Activated CD8-positive, alpha-beta memory T cell treated with anti-CD3 and anti-CD28 coated beads, Interleukin-2, amount 50 U/mL, for 24 hours (primary cell): ENCODE measurements at regions not wholly inside any gene's neighbourhood (a gene's known extent, or its start where the extent isn't known, plus 50 kb on each side); places are given as distances from the start of the nearest gene placed in this dataset.

Source experiments
- DNase-seq: peaks from one replicate; pipeline ENCODE4 v3.0.0-alpha.2; 2020; ENCODE audit errors: extremely low read depth

DNA sequence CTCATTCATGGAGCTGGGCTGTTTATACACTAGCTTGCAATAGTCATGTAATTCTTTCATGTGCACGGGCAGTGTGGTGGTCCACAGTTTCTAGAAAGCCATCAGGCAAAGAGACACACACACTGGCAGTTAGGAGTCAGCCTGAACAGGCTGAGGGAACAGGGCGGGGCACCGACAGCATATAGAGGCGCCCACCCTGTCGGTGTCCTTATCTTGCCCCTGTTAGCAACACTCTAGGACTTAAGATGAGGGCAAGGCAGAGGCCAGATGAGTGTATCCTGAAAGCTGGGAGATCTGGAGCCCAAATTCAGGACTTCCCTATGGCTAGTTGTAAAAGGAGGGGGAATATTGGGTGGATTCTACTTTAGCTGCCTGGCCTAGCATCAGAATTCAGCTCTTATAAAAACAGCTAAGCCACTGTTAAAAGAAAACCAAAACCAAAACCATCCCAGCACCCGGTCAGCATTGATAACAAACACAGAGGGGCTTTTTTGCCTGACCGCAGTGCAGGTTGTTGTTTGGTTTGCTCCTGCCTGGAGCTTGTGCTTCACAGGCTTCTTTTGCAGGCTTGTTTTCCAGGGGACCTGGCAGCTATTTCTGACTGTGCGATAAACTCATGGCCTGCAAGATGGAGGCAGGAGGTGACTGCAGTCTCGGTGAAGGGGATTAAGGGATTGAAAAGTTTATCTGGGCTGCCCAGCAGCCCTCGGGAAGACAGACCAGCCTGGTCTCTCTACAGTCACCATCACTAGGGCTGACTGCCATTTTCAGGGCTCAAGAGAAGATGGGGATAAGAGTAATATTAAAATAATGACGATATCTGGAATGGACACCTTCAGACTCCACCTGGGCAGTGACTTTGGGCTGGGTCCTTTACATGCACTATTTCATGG lies 638.9 kb downstream of the MID1IP1 start:
- DNase-seq = no peak

DNA sequence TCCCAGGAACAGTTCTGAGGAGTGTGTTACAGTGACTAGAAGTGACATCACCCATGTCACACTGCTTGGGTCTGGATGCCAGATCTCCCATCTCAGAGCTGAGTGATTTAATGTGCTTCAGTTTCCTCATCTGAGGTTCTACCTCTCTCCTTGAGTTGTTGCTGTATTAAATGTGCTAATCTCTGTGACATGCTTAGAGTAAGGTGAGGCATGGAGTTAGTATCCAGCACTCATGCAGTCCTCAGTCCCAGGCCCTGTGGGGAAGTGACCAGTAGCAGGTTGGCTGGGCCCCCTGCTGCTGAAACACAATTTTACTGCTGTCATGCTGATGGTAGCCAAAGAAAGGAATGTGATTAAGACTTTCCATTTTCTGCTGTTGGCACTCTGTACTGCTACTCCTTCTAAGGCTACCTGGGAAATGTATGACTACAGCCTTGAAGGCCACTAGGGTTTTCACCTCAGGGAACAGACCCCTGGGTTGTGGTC lies 639.6 kb downstream of the MID1IP1 start:
- no peak for DNase-seq

- no peak for DNase-seq
Measured at GRCh38 chrX:39442332-39442731, 641.1 kb downstream of the MID1IP1 start.

DNA sequence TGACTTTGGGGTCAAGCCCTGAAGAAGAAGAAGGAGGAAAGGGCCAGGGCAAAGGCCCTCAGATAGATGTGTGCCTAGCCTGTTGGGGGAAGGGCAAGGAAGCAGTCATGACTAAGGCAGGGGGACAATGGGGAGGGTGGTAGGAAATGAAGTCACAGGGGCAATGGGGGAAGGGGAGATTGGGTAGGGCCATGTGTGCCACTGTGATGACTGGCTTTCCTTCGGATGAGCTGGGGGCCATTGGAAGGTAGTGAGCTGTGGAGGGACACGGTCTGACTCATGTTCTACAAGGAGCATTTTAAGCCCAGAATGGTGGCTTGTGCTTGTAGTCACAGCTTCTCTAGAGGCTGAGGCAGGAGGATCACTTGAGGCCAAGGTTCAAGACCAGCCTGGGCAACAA lies 642.0 kb downstream of the MID1IP1 start:
- no peak for DNase-seq

GRCh38 chrX:39445336-39445735 lies 644.1 kb downstream of the MID1IP1 start:
- DNase-seq = no peak

DNA sequence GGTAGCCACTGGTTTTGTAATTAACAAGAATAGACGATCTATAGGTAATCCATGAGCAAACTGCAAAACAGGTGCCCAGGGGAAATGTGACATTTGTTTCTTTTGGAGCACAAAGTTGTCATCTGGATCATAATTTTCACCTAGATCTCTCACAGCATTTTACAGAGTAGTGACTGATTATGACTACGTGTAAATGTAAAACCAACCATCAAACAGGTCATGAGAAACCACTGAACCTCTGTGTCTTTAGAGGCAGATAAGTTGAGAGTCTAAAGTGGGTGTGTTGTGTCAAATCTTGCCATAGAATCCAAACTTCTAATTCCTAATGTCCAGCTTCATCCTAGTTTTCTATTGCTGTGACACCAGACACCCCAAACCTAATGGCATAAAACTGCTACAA lies 648.1 kb downstream of the MID1IP1 start:
- DNase-seq = no peak

DNA sequence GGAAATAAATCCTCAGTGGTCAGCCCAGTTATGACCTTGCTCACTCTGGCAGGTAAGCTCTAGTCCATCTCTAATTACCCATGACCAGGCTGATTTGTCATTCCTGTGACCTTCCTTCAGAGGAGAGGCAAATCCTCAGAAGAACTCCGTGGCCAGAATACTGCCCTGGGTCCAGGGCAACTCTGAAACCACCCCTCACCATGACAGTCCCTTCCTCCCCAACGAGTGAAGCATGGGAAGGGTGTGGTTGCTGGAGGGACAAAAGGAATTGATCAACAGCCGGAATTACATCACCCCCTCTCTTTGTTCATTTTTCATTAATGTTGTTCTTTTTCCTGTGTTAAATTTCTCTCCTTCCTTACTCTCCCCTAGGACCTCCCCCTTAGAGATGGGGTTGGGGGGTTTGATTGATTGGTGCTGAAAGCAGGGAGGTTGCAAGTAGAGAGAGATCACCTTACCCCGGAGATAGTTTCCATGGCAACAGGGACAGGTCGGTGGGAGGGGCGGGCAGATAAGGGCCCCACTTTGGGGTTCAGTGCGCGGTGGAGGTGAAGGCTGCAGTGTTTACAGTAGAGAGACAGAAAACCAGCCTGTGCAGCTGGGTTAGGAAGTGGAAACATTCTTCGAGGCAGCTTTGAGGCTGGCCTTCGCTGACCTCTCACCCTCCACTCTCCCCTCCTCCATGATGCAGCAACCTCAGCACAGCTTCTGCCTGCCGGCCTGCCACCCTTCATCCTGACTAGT lies 647.4 kb downstream of the BCOR start:
- DNase-seq = no peak

- no peak for DNase-seq
Measured at GRCh38 chrX:39451046-39451445, 646.7 kb downstream of the BCOR start.

DNA sequence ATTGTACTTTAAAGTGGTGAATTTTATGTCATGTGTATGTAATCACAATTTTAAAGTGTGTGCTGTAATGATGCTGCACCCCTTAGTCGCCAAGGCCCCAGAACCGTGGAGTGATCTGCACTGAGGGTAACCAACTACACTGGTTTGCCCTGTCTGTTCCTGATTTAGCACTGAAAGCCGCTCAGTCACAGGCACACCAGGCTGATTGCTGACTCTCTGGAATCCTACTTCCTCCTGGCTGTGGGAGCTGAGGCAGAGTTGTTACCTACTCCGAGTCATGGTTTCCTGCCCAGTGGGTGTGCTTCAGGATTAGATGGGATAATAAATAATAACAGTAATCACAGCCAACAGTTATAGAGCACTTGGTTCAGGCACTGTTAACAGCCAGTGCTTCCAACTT lies 645.4 kb downstream of the BCOR start:
- DNase-seq = no peak

DNA sequence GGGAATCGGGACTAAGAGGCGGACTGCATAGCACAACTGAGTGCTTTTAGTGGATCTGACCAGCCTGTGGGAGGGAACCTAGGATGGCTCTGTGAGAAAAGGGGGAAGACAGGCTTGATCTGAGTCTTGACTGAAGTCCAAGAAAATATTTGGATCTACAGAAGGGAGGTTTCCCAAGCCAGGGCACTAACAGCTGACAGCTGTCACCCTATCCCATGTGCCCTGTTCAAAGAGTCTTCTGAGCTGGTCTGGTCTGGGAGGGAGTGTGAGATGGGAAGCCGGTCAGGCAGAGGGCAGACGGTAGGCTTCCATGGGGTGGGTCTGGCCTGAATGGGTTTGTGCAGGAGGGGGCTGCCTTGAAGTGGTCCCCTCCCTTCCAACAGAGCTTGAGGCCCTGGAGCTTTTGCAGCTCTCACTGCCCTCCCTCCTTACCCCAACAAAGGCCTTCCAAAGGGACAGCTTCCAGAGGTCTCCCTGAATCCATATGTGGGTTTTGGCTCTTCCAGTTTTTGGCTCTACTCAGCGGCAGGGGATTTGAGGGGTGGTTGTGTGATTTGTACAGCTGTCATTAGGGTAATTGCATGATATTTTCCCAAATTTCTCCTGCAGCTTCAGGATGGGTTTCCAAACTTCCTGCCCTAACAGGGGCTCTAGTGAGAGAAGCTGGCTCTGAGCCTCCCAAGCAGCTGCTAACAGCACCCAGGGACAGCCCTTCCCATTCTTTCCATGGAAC lies 643.7 kb downstream of the BCOR start:
- no peak for DNase-seq

DNA sequence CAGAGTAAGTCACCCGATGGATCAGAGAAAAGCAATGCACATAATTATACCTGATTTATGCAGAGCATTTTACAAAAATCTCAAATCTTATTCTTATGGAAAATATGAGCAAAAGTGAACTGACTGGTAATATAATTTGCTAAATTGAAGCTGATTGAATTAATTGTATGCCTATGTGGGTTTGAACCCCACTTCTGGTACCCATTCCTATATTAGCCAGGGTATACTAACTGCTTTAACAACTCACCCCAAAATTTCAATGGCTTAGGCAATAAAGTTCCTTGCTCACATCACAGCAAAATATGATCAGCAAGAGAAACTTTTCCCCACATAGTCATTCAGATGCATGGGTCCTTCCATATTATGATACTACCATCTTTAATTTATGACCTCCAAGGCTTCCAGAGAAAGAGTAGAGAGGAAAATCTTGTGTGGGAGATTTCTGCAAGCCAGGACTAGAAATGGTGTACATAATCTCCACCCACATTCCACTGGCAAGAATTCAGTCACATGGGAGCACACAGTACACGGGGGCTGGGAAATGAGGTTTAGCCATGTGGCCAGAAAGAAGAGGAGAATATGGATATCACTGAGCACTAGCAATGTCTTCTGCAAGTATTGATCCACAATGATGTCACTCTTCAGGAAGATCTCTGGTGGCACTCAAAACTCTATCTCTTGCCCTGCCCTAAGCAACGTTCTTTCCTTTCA lies 640.7 kb downstream of the BCOR start:
- DNase-seq = no peak

DNA sequence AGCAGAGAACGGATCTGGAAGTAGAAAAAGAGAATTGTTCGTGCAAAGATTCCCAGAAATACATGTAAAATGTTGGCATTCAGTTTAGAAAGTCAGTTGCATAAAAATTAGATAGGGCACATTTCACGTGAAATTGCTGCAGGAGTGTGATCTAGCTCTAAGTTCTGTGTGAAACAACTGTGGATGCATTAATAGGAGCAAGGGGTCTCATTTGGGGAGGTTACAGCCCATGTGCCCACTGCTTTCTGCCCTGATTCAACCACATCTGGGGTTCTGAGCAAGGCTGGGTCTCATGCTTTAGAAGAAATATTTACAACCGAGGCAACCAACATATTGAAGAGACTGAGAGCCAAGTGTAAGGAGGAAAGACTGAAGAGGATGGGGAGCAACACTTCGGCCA lies 639.0 kb downstream of the BCOR start:
- DNase-seq = no peak

- no peak for DNase-seq
Measured at GRCh38 chrX:39459204-39459603, 638.6 kb downstream of the BCOR start.

DNA sequence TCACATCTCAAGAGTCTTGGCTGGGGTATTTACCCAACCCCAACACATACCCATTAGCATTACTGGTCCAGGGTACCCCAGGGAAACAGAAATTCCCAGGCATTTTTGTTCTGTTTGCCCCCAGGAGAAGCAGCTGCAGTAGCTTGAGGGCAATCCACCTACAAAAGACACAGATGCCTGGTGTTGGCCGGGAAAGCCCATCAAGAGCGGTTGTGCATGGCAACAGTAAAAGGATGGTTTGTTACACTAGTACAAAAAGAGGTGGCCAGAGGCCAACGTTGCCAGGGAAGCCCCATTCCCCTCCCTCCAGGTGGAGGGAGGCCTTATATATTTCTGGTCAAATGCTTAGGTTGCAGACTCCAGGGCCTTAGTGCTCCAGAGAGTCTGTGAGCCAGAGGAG lies 637.8 kb downstream of the BCOR start:
- no peak for DNase-seq

- no peak for DNase-seq
Measured at GRCh38 chrX:39460499-39460898, 637.3 kb downstream of the BCOR start.

DNA sequence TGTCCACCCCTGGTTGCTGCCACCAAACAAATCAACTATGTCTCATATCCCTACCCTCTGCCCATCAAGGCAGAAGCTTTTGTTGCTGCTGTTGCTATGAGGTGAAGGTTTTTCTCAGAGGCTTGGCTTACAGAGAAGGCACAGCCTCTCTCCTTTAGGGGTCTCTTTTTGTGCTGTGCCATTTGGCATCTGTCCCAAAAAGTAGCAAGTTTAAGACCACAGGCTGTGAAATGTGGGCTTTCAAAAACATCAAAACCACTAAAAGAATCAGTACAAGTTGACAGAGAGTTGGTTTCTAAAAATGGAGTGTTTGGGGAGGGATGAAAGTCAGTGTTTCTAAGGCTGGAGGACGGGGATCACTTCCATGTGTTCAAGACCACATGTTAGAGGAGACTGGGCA lies 634.9 kb downstream of the BCOR start:
- no peak for DNase-seq

DNA sequence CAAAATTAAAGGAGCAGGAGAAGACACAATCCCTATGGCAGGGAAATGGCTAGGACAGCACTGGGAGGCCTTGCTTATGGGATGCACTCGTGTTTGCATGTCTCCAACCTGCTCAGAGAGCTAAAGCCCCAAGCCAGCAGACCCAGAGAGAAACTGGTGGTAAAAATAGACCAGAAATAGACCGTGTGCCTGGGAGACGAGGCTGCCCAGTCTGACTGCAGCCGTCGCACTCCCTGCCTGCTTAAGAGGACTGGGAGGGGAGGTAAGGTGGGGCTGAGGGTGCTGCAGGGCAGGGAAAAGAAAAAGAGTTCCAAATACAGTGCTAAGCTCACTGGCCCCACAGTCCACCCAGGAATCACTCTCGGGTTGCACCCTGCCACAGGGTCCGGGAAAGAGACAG lies 633.5 kb downstream of the BCOR start:
- no peak for DNase-seq

- DNase-seq = no peak
Measured at GRCh38 chrX:39465467-39465866, 632.3 kb downstream of the BCOR start.

GRCh38 chrX:39465906-39466305 lies 631.9 kb downstream of the BCOR start:
- DNase-seq = no peak

GRCh38 chrX:39469126-39469525 lies 628.6 kb downstream of the BCOR start:
- DNase-seq = no peak

DNA sequence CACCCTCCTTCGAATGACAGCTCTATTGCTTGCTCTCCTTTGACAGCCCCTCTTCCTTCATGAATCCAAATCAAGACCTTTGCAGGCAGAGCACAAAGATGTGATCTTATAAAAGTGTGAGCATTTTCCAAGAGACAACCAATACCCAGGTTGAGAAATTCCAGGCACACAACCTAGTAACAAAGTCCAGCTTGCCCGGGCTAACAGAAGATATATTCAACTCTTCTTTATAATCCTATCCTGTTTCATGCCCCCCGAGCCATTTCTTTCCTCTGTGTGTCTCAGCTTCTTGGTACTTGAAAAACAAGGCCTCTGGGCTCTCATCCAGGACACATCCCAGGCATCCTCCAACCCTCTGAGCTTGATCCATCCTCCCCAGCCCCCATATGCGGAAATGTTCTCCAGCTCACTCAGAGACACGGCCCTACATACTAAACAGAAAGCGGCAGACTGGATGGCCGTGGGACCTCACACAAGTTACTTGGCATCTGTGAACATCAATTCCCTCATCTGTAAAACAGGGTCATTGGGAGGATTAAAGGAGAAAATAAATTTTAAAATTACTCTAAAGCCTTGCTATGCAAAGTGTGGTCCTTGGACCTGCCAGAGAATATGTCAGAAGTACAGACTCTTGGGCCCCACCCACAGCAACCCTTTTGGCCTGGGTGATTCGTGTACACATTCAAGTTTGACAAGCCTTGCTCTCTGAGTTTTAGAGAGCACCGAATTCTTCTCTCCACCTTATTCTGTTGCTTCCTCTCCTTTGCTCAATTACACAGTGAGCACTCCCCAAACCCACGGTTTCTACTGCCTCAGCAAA lies 627.0 kb downstream of the BCOR start:
- DNase-seq = no peak
